IPS-18c (cell line): ENCODE measurements at regions not wholly inside any gene's neighbourhood (a gene's known extent, or its start where the extent isn't known, plus 50 kb on each side); places are given as distances from the start of the nearest gene placed in this dataset.

ENCODE experiments used
- H3K4me3 ChIP-seq: 2 replicates; pipeline ENCODE4 v1.7.0; 2013; ENCODE audit warnings: low read depth, mild to moderate bottlenecking, low read length, moderate library complexity; ENCODE audit not compliant: insufficient read depth
- H3K9me3 ChIP-seq: one replicate; pipeline ENCODE4 v1.6.1; 2013; ENCODE audit warnings: mild to moderate bottlenecking, low read length, moderate library complexity; ENCODE audit not compliant: control insufficient read depth, insufficient read depth

GRCh38 chr12:113577464-113578129 is 105.9 kb upstream of the LHX5 start:
- H3K9me3 ChIP-seq = no peaks in the 10 kb centered on the region
- H3K4me3 ChIP-seq = no peak overlapping the region

DNA sequence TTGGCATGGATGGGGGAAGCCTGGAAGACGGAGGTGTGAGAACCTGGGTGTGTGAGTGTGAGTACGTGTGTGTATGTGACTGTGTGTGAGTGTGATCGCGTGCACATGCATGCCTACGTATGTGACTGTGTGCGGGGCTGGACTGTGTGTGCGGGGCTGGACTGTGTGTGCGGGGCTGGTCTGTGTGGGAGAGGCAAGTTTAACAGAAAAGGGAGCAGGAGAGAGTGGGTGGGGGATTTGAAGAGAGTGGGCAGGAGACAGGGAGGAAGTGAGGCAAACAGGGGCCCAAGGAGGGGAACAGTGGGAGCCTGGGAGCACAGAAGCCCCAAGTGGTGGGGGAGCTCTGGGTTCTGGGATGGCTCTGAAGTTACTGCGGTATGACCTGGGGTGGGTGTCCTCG is 103.7 kb upstream of the LHX5 start:
- Histone ChIP-seq H3K4me3 (no peak overlapping the region), H3K9me3 (no peaks in the 10 kb centered on the region)

- H3K4me3 ChIP-seq = no peak overlapping the region
- no peaks in the 10 kb centered on the region for H3K9me3 ChIP-seq
Observed at GRCh38 chr12:113573148-113573547, 101.5 kb upstream of the LHX5 start.

GRCh38 chr12:113571713-113572112 is 100.0 kb upstream of the LHX5 start:
- Histone ChIP-seq H3K9me3 (no peaks in the 10 kb centered on the region), H3K4me3 (no peak overlapping the region)

DNA sequence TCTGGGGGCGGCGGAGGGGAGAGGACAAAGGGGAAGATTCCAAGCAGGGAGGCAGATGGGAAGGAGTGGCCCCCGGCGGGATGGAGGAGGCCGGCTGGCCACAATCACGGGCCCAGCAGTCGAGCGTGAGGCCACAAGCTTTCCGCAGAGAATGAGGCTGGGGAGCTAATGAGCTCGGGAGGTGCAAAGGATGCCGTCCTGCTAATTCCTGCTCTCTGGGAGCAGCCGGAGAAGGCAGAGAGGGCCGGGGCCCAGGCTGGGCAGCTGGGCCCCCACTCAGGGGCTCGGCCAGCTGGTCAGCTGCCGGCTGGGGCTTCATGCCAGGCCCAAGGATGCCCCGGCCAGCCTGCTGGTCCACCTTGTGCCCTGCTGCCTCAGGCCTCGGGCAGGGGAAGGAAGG is 98.1 kb upstream of the LHX5 start:
- no peak overlapping the region for H3K4me3 ChIP-seq
- no peaks in the 10 kb centered on the region for H3K9me3 ChIP-seq

GRCh38 chr12:113568021-113568420 is 96.3 kb upstream of the LHX5 start:
- Histone ChIP-seq H3K9me3 (no peaks in the 10 kb centered on the region), H3K4me3 (no peak overlapping the region)

GRCh38 chr12:113565368-113565767 is 93.7 kb upstream of the LHX5 start:
- no peak overlapping the region for H3K4me3 ChIP-seq
- no peaks in the 10 kb centered on the region for H3K9me3 ChIP-seq

DNA sequence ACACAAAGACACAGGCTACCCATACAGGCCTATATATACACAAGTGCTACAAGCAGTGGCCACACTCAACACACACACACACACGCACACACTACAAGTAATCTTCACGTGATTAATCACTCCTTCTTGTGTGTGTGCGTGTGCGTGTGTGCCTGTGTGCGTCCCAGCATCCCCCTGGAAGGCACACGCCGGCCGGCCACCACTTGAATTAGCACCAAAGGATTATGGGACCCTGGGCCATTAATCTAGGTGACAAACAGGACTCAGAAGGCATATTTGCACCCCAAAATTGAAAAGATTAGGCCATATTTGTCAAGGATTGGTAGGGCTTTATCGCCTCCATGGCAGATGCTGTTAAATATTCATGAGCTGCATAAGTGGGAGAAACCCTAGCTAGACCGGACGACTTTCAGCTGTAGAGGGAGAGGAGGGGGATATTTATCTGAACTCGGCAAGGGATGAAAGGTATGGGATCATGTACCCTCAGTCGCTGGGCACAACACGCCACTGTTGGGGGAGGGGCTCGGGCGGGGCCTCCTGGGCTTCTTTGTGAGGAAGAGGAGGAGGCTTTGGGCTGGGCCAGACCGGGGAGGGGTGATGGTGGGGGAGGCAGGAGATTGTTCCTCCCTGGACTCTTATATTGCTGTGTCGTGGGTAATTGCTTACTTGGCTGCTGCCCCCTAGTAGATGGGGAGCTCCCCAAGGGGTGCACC is 89.6 kb upstream of the LHX5 start:
- Histone ChIP-seq H3K4me3 (no peak overlapping the region), H3K9me3 (no peaks in the 10 kb centered on the region)

DNA sequence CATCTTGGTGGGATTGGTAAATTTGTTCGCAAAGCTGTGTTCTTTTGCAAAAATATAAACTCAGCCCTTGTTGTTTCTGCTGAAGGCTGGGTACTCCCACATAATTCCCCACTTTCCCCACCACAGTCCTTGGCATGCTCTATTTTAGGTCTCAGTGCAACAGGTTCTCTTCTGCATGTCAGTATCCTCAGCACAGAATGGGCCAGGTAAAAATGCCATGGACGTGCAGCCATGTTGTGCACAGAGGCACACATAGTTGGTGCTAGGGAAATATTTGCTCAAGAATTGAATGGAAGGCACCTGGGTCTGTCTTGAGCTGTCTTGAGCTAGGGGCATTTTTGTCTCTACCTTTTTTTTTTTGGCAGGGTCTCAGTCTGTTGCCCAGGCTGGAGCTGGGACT is 87.8 kb upstream of the LHX5 start:
- Histone ChIP-seq H3K4me3 (no peak overlapping the region), H3K9me3 (no peaks in the 10 kb centered on the region)

- Histone ChIP-seq H3K9me3 (no peaks in the 10 kb centered on the region), H3K4me3 (no peak overlapping the region)
Observed at GRCh38 chr12:113555226-113555625, 83.6 kb upstream of the LHX5 start.

DNA sequence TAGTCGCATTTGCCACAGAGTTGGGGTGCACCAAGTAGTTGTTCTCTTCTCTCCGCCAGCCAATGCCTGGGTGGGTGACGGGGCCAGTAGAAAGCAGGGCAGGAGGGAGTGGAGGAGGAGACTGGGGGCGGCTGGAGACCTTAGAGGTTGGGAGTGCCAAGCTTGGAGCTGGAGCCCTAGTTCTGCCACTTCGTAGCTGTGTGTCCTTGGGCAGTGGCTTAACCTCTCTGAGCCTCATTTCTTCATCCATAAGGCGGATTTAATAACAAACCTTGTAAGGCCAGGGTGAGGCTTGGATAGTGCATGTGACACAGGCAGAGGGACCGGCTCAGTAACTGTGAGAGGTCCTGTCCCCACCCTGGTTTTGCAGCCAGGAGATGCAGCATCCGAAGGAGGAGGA is 81.1 kb upstream of the LHX5 start:
- Histone ChIP-seq H3K9me3 (no peaks in the 10 kb centered on the region), H3K4me3 (no peak overlapping the region)

DNA sequence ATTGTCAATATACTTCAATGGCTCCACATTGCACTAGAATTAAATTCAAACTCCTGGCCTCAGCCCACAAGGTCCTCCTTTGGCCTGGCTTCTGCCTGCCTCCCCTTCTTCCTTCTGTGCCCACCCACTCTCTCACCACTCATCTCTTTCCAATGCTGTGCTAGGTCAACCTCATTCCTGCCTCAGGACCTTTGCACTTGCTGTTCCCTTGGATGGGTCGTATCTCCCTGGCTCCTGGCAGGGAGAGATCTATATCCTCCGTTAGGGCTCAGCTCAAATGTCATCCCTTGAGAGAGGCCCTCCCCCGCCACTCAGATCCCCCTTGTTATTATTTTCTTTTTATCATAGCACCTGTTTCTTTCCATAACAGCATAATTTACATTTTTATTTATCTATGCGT is 79.9 kb upstream of the LHX5 start:
- Histone ChIP-seq H3K4me3 (no peak overlapping the region), H3K9me3 (no peaks in the 10 kb centered on the region)

DNA sequence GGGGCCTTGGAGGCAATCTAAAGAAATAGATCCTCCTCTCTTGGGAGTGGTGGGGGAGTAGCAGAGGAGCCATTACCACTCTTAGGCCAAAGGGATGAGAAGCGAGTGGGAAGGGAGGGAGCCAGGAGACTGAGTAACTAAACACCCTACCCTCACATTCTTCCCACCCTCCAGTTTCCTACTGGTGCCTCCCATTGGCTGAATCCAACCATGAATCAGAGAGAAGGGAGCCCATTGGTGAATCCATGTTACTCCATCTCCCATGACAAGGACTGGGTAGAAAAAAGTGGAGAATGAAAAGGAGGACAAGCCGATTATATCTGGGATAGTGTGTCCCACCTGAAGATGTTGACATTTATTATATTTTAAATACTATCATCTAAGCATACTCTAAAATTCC is 76.8 kb upstream of the LHX5 start:
- H3K9me3 ChIP-seq = no peaks in the 10 kb centered on the region
- no peak overlapping the region for H3K4me3 ChIP-seq

- Histone ChIP-seq H3K9me3 (no peaks in the 10 kb centered on the region), H3K4me3 (no peak overlapping the region)
Observed at GRCh38 chr12:113546916-113547863, 75.5 kb upstream of the LHX5 start.

- Histone ChIP-seq H3K4me3 (no peak overlapping the region), H3K9me3 (peaks cover 5% of the 10 kb centered on the region)
Observed at GRCh38 chr12:113537751-113538087, 66.0 kb upstream of the LHX5 start.

- peaks cover 5% of the 10 kb centered on the region for H3K9me3 ChIP-seq
- no peak overlapping the region for H3K4me3 ChIP-seq
Observed at GRCh38 chr12:113537046-113537750, 65.5 kb upstream of the LHX5 start.

GRCh38 chr12:113535100-113535499 is 63.4 kb upstream of the LHX5 start:
- Histone ChIP-seq H3K4me3 (no peak overlapping the region), H3K9me3 (peaks cover 5% of the 10 kb centered on the region)
